ENCODE measurements at regions not wholly inside any gene's neighbourhood (a gene's known extent, or its start where the extent isn't known, plus 50 kb on each side); places are given as distances from the start of the nearest gene placed in this dataset.
"Not testable (repeated sequence)": the region's sequence is repeated elsewhere in the genome, so short reads cannot be mapped to it uniquely, and the experiment has no call there.

GRCh38 chr15:26260517-26261133, 397.5 kb upstream of the ATP10A start:
- DNase-seq (ENCODE audit: low read depth), result peak; percentile 40

- no peak for DNase-seq (ENCODE audit: low read depth)
Measured at GRCh38 chr15:26259581-26259980, 396.5 kb upstream of the ATP10A start.

DNA sequence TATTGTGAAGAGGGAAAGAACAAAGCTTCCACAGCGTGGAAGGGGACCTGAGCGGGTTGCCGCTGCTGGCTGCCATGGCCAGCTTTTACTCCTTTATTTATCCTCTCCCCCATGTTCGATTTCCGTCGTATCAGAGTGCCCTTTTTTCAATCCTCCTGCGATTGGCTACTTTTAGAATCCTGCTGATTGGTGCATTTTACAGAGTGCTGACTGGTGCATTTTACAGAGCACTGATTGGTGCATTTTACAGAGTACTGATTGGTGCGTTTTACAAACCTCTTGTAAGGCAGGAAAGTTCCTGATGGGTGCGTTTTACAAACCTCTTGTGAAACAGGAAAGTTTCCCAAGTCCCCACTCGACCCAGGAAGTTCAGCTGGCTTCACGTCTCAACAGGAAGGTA, 381.7 kb upstream of the ATP10A start:
- DNase-seq (ENCODE audit: low read depth), result not testable (repeated sequence)

GRCh38 chr15:26243382-26243781, 380.3 kb upstream of the ATP10A start:
- no peak for DNase-seq (ENCODE audit: low read depth)

DNA sequence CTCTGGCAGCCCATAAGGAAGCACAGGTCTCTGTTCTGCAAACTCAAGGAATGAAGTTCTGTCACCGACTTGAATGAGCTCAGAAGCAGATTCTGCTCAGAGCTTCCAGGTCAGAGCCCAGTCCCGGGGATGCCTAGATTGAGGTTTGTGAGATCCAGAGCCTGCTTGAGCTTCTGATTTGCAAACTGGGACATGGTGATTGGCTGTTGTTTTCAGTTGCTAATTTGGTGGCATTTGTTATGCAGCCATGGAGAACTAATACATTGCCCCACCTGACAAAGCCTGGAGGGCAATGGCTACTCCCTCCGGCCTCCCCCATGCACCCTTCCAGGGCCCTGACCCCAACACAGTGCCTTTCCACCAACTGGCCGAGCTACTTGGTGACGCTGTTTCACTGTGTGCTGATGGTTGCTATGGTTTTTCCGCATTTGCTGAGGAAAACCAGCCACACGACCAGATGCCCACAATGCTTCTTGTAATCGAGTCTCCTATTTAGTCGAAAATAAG, 379.5 kb upstream of the ATP10A start:
- no peak for DNase-seq (ENCODE audit: low read depth)

DNA sequence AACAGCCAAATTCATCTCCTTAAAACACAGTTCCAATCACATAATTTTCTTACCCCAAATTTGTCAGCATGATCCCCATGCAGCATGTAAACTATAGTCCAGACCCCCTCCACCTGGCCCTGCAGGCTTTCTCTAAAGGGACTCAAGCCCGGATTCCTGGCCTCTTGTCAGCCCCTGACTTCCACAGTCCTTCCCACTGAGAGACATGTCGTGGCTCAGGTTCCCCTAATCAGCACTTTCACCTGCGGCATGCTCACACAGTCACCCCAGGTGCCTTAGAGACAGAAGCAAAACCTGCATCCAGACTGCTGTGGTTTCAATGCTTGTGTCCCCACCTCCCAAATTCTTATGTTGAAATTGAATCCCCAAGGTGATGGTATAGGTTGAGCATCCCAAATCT, 372.7 kb upstream of the ATP10A start:
- DNase-seq (ENCODE audit: low read depth), result no peak

DNA sequence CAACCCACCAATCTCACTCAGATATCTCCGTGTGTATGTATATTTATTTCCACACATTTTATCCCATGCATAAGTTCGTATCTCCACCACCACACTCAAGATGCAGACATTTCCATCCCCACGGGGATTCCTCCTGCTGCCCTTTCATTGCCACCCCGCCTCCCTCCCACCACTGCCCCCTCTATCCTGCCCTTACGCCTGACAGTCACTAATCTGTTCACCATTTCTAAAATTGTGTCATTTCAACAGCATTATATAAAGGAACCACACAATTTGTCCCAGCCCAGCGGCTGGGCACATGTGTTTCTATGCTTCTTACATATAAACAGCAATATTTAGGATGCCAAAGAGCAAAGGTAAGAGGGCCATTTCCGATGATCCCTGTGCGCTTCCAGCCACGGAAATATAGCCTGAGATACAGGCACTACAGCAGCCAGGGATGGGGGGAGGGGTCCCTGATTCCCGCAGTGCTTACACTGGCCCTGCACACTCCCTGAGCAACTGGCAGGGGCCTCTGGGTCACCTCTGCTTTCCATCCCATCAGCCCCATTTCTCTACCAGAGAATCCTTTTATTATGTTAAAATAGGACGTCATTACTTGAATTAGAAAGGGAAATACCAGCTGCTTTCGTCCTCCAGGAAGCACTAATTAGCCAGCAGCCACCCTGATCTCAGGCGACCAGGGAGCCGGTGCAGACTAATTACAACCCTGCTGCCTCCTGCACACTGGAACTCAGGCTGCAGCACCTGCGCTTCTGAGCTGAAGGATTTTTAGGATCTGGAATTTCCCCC, 372.0 kb upstream of the ATP10A start:
- no peak for DNase-seq (ENCODE audit: low read depth)

DNA sequence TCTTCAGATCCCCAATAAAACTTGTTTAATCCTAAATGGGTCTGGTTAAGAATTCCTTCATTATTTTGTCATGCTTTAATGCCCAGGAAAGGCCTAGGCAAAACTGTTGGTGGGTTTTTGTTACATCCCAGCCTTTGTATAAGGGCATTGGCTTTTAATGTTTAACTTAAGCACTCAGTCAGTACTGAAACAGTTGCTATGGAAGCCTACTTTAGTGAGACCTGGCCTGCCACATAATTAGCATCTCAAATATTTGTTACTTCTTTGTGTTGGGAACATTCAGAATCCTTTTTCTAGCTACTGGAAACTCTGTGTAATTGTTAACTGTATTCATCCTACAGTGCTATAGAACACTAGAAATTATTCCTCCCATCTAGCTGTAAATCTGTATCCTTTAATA, 369.6 kb upstream of the ATP10A start:
- DNase-seq (ENCODE audit: low read depth), result no peak

DNA sequence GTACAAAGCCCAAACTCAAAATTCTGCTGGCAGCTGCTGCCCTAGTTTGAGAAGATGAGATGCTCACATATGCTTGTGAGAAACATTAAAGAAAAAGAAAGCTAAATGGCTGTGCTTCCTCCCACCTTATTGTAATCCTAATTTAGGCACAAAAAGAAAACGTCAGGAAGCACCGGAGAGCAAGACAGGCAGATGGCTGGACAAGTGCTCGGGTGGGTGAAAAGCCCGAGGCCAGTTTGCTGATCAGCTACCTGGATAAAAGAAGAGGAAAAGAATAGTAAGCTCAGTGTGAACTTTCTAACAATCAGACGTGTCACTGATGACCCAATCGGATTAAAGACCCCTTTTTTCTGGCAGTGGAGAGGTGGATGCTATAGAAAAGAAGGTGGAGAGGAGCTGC, 368.0 kb upstream of the ATP10A start:
- no peak for DNase-seq (ENCODE audit: low read depth)

DNA sequence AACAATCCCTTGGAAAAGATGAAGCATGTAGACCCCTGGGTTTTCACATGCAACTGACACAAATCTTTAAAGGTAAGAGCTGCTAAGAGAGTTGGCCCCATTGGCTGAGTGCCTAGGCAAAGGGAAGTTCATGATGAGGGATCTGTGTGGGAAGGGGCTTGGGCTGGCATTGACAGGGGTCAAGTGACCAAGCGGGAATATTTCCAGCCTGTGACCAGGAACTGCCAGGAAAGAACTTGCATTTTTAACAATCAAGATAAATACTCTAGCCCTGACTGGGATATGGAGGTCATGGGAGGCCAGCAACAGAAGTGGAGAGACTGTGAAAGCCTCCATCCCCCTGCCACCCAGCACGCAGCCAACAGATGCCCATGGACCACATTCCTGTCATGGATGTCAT, 361.1 kb upstream of the ATP10A start:
- no peak for DNase-seq (ENCODE audit: low read depth)

DNA sequence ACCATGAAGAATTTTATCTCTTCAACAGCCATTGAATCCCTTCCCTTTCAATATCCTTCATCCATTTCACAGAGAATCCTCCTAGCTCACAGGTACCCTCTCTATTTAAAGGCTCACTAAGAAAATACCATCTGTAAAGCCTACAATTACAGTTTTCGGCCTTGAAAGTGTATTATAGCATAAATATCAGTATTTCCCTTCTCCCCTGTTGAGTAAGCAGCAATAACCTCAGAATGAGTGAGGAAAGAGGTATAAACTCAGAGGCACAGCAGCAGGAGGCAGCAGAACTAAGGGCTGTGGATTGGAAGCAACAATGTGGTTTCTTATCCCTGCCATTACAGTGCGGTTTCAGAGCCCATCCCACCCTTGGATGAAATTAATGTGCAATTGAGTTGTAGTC, 360.6 kb upstream of the ATP10A start:
- no peak for DNase-seq (ENCODE audit: low read depth)

DNA sequence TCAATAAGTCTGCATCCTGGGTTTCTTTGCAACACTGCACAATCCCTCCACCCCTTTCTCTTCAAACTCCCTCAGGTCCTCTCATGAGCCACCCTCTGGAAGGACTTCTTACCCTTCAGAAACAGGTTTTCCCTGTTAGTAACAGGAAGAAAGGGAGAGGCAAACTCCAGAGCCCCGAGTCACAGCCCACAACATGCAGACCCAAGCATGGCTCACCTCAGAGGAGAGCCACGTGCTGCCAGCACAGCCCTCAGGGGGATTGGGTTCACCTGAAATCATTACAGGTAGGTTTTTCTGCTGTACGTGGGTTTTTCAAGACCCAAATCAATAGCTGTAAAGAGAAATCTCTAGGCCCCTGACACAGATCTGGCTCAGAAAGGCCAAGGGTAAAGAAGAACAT, 359.7 kb upstream of the ATP10A start:
- no peak for DNase-seq (ENCODE audit: low read depth)

DNA sequence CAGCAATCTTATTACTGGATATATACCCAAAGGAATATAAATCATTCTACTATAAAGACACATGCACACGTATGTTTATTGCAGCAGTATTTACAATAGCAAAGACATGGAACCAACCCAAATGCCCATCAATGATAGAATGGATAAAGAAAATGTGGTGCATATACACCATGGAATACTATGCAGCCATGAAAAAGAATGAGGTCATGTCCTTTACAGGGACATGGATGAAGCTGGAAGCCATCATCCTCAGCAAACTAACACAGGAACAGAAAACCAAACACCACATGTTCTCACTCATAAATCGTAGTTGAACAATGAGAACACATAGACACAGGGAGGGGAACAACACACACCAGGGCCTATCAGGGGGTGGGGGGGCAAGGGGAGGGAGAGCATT, 353.9 kb upstream of the ATP10A start:
- not testable (repeated sequence) for DNase-seq (ENCODE audit: low read depth)

DNA sequence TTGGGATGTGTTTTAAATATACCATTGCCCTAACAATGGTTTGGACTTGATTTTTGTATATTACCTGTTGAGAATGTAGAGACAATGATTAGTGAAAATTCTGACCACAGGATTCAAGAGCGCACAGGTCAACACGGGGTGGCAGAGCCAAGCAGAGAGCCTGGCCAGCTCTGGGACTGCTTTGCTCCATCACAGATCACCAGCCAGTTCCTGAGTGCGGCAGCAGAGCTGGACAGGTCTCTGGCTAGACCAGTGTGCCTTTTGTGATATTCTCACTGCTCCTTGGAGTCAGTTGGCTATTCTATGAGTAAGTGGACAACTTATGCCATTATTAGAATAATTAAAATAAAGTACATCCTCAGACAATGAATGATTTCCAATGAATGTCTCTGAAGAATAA, 351.2 kb upstream of the ATP10A start:
- DNase-seq (ENCODE audit: low read depth), result no peak

GRCh38 chr15:26213427-26213826, 350.3 kb upstream of the ATP10A start:
- DNase-seq (ENCODE audit: low read depth), result no peak

DNA sequence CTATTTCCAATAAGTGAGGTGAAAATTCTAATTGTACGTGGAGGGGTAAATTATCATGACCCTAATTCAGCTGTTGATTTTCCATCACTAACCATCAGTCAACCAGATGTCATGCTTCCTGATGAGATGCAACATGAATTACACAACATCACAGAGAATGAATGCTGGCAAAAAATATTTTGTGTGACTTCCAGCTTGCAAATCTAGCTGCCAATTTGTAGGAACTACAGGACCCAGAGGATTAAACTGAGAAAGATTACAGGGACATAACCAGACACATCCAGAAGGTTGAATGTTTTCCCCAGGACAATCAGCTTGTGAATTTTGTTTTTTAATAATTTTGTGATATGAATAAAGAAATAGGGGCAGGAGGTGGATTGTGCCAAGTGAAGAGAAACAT, 349.0 kb upstream of the ATP10A start:
- DNase-seq (ENCODE audit: low read depth), result no peak

DNA sequence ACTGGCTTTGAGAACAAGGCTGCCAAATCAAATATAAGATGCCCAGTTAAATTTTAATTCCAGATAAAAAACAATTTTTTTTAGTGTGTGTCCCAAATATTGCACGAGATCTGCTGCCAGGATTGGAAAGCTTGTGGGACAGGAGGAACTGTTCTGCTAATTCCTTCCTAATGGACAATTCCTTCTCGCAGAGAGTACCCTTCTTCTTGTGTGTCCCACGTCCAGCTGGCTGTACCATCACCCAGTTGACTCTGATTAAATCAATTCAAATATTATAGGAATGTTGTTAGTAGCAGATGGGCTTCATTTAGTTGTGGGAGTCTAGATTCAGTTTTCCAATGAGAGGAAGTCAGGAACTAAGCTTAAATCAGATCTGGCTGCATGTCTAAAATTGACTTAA, 347.9 kb upstream of the ATP10A start:
- no peak for DNase-seq (ENCODE audit: low read depth)

GRCh38 chr15:26201177-26201858, 338.2 kb upstream of the ATP10A start:
- DNase-seq (ENCODE audit: low read depth), result no peak

GRCh38 chr15:26200427-26200826, 337.3 kb upstream of the ATP10A start:
- no peak for DNase-seq (ENCODE audit: low read depth)

GRCh38 chr15:26197719-26198118, 334.6 kb upstream of the ATP10A start:
- no peak for DNase-seq (ENCODE audit: low read depth)

DNA sequence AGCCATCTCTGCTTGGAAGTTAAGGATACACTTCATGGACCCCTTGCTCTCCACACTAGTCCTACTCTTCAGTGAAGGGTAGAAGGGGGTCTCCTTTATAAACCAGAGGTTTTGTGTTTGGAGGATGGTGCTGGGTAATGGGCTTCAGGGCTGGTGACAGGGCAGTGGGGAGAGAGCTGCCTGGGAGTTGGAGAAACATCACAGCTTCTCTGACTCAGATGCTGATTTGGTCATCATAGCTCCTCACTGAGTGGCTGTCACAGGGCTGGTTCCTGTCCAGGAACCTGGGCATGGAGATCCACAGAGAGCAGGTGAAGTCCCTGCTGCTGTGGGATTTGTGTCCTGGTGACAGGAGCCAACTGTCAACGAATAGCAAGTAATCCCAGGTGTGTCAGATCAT, 333.9 kb upstream of the ATP10A start:
- no peak for DNase-seq (ENCODE audit: low read depth)

GRCh38 chr15:26191193-26191592, 328.1 kb upstream of the ATP10A start:
- no peak for DNase-seq (ENCODE audit: low read depth)

DNA sequence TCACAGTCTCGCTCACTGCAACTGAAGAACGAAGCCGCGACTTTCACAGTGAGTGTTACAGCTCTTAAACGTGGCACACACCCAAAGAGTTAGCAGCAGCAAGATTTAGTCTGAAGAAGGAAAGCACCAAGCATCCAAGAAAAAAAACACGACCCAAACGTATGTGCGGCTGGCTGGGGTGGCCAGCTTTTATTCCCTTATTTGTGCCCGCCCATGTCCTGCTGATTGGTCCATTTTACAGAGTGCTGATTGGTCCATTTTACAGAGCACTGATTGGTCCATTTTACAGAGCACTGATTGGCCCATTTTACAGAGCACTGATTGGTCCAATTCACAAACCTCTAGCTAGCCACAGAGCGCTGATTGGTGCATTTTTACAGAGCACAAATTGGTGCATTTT, 323.0 kb upstream of the ATP10A start:
- DNase-seq (ENCODE audit: low read depth), result not testable (repeated sequence)

Measured in EH (cell line).